ENCODE measurements at regions not wholly inside any gene's neighbourhood (a gene's known extent, or its start where the extent isn't known, plus 50 kb on each side); places are given as distances from the start of the nearest gene placed in this dataset.

- TF ChIP-seq ZBTB7A (IDR thresholded peaks at IDR 0.05; ENCODE audit: low read depth) (no peak), CEBPB (IDR thresholded peaks at IDR 0.05) (no peak), FOXM1 (IDR thresholded peaks at IDR 0.05; ENCODE audit: borderline replicate concordance, low read depth) (no peak)
- TF ChIP-seq, protein P1, sequence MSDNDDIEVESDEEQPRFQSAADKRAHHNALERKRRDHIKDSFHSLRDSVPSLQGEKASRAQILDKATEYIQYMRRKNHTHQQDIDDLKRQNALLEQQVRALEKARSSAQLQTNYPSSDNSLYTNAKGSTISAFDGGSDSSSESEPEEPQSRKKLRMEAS (IDR thresholded peaks at IDR 0.05): no peak
- TF ChIP-seq, protein P2, sequence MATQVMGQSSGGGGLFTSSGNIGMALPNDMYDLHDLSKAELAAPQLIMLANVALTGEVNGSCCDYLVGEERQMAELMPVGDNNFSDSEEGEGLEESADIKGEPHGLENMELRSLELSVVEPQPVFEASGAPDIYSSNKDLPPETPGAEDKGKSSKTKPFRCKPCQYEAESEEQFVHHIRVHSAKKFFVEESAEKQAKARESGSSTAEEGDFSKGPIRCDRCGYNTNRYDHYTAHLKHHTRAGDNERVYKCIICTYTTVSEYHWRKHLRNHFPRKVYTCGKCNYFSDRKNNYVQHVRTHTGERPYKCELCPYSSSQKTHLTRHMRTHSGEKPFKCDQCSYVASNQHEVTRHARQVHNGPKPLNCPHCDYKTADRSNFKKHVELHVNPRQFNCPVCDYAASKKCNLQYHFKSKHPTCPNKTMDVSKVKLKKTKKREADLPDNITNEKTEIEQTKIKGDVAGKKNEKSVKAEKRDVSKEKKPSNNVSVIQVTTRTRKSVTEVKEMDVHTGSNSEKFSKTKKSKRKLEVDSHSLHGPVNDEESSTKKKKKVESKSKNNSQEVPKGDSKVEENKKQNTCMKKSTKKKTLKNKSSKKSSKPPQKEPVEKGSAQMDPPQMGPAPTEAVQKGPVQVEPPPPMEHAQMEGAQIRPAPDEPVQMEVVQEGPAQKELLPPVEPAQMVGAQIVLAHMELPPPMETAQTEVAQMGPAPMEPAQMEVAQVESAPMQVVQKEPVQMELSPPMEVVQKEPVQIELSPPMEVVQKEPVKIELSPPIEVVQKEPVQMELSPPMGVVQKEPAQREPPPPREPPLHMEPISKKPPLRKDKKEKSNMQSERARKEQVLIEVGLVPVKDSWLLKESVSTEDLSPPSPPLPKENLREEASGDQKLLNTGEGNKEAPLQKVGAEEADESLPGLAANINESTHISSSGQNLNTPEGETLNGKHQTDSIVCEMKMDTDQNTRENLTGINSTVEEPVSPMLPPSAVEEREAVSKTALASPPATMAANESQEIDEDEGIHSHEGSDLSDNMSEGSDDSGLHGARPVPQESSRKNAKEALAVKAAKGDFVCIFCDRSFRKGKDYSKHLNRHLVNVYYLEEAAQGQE (IDR thresholded peaks at IDR 0.05; ENCODE audit: low read depth): no peak
These were observed 101.1 kb upstream of the FAT3 start for GRCh38 chr11:92123540-92123939.

All from Ishikawa (cell line).